ENCODE measurements at regions not wholly inside any gene's neighbourhood (a gene's known extent, or its start where the extent isn't known, plus 50 kb on each side); places are given as distances from the start of the nearest gene placed in this dataset.

GRCh38 chr6:134805168-134805567 lies 144.7 kb downstream of the ALDH8A1 start (continued):
- no peak for TF ChIP-seq ZNF592 (IDR thresholded peaks at IDR 0.05)
- TF ChIP-seq BACH1 (tag; IDR thresholded peaks at IDR 0.05): no peak
- no peak for TF ChIP-seq FOS (IDR thresholded peaks at IDR 0.05; ENCODE audit: extremely low read depth, insufficient read length)
- TF ChIP-seq DACH1 (IDR thresholded peaks at IDR 0.05; ENCODE audit: partially characterized antibody): no peak
- TF ChIP-seq NCOA4 (IDR thresholded peaks at IDR 0.05; ENCODE audit: partially characterized antibody): no peak
- no peak for TF ChIP-seq NKRF (IDR thresholded peaks at IDR 0.05; ENCODE audit: borderline replicate concordance)
- TF ChIP-seq USF2 (CRISPR knock-in tag; IDR thresholded peaks at IDR 0.05): no peak
- TF ChIP-seq, protein P1, sequence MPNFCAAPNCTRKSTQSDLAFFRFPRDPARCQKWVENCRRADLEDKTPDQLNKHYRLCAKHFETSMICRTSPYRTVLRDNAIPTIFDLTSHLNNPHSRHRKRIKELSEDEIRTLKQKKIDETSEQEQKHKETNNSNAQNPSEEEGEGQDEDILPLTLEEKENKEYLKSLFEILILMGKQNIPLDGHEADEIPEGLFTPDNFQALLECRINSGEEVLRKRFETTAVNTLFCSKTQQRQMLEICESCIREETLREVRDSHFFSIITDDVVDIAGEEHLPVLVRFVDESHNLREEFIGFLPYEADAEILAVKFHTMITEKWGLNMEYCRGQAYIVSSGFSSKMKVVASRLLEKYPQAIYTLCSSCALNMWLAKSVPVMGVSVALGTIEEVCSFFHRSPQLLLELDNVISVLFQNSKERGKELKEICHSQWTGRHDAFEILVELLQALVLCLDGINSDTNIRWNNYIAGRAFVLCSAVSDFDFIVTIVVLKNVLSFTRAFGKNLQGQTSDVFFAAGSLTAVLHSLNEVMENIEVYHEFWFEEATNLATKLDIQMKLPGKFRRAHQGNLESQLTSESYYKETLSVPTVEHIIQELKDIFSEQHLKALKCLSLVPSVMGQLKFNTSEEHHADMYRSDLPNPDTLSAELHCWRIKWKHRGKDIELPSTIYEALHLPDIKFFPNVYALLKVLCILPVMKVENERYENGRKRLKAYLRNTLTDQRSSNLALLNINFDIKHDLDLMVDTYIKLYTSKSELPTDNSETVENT (CRISPR knock-in tag; IDR thresholded peaks at IDR 0.05): no peak
- TF ChIP-seq MYBL2 (IDR thresholded peaks at IDR 0.05; ENCODE audit: low read depth): no peak
- no peak for TF ChIP-seq MYBL2 (CRISPR knock-in tag; IDR thresholded peaks at IDR 0.05; ENCODE audit: borderline replicate concordance)
- TF ChIP-seq, protein P2, sequence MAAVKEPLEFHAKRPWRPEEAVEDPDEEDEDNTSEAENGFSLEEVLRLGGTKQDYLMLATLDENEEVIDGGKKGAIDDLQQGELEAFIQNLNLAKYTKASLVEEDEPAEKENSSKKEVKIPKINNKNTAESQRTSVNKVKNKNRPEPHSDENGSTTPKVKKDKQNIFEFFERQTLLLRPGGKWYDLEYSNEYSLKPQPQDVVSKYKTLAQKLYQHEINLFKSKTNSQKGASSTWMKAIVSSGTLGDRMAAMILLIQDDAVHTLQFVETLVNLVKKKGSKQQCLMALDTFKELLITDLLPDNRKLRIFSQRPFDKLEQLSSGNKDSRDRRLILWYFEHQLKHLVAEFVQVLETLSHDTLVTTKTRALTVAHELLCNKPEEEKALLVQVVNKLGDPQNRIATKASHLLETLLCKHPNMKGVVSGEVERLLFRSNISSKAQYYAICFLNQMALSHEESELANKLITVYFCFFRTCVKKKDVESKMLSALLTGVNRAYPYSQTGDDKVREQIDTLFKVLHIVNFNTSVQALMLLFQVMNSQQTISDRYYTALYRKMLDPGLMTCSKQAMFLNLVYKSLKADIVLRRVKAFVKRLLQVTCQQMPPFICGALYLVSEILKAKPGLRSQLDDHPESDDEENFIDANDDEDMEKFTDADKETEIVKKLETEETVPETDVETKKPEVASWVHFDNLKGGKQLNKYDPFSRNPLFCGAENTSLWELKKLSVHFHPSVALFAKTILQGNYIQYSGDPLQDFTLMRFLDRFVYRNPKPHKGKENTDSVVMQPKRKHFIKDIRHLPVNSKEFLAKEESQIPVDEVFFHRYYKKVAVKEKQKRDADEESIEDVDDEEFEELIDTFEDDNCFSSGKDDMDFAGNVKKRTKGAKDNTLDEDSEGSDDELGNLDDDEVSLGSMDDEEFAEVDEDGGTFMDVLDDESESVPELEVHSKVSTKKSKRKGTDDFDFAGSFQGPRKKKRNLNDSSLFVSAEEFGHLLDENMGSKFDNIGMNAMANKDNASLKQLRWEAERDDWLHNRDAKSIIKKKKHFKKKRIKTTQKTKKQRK (IDR thresholded peaks at IDR 0.05; ENCODE audit: borderline replicate concordance, low read depth, low read length): no peak
- TF ChIP-seq CC2D1A (IDR thresholded peaks at IDR 0.05): no peak
- TF ChIP-seq ZNF785 (CRISPR knock-in tag; IDR thresholded peaks at IDR 0.05): no peak
